ENCODE measurements at regions not wholly inside any gene's neighbourhood (a gene's known extent, or its start where the extent isn't known, plus 50 kb on each side); places are given as distances from the start of the nearest gene placed in this dataset.

- no peak overlapping the region for H3K4me2 ChIP-seq (ENCODE audit: low read length)
- H3K36me3 Mint-ChIP-seq (ENCODE audit: low read depth, unreplicated experiment), result no peaks in the 10 kb centered on the region
- H3K9ac ChIP-seq (ENCODE audit: low read length), result no peak overlapping the region
- H3K4me3 Mint-ChIP-seq (ENCODE audit: unreplicated experiment), result no peak overlapping the region
- H3K9me3 ChIP-seq (ENCODE audit: insufficient read depth, low read depth, low read length), result no peaks in the 10 kb centered on the region
- H3K36me3 ChIP-seq (ENCODE audit: insufficient read depth, low read length), result no peaks in the 10 kb centered on the region
- H4K20me1 ChIP-seq (ENCODE audit: insufficient read depth, low read length), result no peaks in the 10 kb centered on the region
- TF ChIP-seq CTCF (IDR thresholded peaks at IDR 0.05; ENCODE audit: insufficient read depth, low read depth, low read length), result no peak
- TF ChIP-seq EZH2 (IDR thresholded peaks at IDR 0.05; ENCODE audit: insufficient read depth, low read length), result no peak
- no peaks in the 10 kb centered on the region for H3K4me1 ChIP-seq (ENCODE audit: insufficient read depth, low read length)
- peaks cover 16% of the 10 kb centered on the region for H3K4me1 Mint-ChIP-seq (ENCODE audit: low read depth, unreplicated experiment)
- H3K4me3 ChIP-seq (ENCODE audit: insufficient read depth, low read depth, low read length), result no peak overlapping the region
- FAIRE-seq (no peak), DNase-seq (ENCODE audit: low read depth) (no peak)
- H3K27ac Mint-ChIP-seq (ENCODE audit: unreplicated experiment), result no peak overlapping the region
- no peak overlapping the region for H3K27ac ChIP-seq (ENCODE audit: low read depth, low read length)
- H3K79me2 ChIP-seq (ENCODE audit: insufficient read depth, low read length), result no peaks in the 10 kb centered on the region
- peaks cover 2% of the 10 kb centered on the region for H3K27me3 ChIP-seq (ENCODE audit: insufficient read depth, low read length)
- H3K9me3 Mint-ChIP-seq (ENCODE audit: unreplicated experiment), result no peaks in the 10 kb centered on the region
- no peak overlapping the region for H2AFZ ChIP-seq (ENCODE audit: low read depth, low read length)
- H3K27me3 Mint-ChIP-seq (ENCODE audit: low read depth, unreplicated experiment), result peaks cover 12% of the 10 kb centered on the region
Observed at GRCh38 chr2:16716024-16716423, 50.4 kb upstream of the CYRIA start.
